Hippocampal formation (tissue), 2 donors: ENCODE measurements at regions not wholly inside any gene's neighbourhood (a gene's known extent, or its start where the extent isn't known, plus 50 kb on each side); places are given as distances from the start of the nearest gene placed in this dataset.

Source experiments
- DNase-seq, 2 donors: peaks; one replicate each; lab custom pipeline; 2025; lab: John Stamatoyannopoulos, UW

DNA sequence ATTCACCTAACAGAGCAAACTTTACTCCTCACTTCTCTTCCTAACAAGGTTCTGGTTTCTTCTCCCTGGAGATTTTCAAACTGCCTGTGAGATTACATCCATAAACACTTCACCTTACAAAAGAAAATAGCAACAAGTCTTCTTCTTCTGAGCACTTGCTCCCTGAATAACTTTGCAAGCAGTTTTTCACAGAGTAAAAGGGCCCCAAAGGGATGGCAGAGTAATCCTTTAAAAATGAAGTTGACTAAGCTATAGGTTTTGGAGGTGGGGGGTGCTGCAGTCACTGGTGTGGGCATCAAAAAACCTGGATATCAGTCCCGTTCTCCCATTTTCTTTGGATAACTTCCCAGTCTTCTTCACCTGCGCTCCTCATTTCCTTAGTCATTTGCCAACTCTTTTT lies 484.9 kb downstream of the MIAT start:
- DNase-seq = no peak

DNA sequence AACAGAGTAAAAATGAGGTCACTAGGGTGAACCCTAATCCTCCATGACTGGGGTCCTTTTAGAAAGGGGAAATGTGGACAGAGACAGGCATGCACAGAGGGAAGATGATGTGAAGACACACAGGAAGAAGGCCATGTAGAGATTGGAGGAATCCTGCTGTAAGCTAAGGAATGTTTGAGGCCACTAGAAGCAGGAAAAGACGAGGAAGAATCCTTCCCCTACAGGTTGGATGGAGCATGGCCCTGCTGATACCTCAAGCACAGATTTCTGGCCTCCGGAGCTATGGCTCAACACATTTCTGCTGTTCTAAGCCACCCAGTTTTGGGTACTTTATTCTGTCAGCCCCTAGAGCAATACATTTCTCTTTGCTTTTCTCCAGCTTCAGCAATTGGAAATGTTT lies 486.9 kb downstream of the MIAT start:
- DNase-seq = no peak

DNA sequence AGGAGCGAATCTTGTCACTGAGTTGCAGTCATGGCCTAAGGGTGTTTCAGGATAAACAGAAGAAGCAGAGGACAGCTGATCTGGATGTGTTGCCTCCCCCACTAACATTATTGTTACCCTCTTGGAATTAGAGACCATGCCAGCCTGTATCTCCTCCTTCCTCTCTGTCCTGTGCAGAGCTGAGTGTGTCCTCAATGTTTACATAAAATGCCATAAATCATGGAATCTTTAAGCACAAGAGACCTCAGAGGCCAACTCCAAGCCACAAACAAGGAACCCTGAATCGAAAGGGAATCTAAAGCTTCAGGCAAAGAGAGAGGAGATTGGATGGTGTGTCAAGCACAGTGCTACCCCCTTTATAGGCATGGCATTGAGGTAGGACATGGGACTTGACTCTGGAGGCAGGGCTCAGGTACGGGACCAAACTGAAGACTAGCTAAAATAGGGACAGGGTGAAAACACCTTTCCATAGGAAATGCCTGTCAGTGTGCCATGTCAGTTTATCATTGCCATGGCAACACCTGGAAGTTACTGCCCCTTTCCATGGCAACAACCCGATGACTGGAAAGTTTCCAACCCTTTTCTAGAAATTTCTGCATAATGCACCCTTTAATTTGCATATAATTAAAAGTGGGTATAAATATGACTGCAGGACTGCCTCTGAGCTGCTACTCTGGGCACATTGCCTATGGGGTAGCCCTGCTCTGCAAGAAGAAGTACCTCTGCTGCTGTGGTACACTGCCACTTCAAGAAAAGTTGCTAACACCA lies 489.7 kb downstream of the MIAT start:
- no peak for DNase-seq

DNA sequence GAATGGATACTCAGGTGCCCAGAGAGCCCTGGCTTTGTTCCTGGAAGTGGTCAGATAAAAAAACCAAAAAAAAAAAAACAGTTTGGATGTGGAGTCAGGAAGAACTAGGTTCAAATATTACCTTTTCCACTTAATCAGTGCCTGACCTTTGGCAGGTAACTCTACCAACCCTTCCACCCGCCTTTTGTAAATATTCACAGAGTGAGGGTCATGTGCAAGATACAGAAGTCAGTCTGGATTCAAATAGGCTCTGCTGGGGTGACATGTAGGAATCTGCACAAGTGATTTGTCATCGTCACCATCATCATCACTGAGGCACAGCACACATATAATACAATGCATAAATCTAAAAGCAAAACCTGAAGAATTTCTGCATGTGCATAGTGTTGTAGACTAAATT lies 490.7 kb downstream of the MIAT start:
- DNase-seq = no peak

DNA sequence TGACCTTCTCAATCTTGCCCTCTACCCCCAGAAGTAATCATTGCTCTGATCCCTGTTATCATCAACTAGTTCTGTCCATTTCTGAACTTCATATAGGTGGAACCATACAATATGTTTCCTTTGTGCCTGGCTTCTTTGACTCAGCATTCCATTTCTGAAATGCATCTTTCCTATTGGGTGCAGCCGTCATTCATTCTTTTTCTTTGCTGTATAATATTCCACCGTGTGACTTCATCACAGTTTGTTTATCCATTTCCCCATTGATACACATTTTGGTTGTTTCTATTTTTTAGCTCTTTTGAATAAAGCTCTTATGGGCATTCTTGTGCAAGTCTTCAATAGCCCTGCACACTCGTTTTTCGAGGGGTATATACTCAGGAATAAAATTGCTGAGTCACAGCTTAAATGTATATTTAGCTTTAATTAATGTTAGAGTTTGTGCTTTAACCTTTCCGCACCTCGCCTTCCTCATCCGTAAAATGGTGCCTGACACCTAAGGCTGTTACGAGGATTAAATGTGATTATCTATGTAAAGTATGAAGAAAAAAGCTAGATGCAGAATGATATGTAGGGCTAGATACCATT lies 491.6 kb downstream of the MIAT start:
- DNase-seq = no peak

DNA sequence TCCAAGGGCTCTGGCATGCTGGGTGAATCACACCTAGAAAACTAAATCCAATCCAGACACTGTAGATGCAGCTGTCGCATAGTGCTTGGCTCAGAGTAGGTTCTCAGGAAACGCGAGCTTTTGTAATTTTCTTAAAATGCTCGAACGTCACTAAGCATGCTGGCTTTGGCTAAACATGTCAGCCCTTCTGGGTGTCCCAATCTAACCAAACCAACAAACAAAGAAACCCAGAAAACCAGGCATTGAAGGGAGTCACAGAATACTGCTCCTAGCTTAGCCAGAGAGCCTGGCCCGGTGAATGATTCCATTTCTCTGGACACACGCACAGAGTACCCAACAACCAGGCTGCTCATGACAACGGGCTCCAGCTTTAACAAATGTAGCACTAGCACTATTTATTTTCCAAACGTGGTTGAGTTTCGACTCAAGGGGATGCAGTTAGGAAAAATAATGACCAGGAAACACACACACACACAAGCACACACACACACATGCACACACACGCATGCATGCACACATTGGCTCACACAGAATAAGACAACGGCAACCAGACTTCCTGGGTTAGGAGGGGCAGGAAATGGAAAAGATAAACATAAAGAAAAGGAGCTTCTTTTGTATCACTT lies 492.6 kb downstream of the MIAT start:
- no peak for DNase-seq

DNA sequence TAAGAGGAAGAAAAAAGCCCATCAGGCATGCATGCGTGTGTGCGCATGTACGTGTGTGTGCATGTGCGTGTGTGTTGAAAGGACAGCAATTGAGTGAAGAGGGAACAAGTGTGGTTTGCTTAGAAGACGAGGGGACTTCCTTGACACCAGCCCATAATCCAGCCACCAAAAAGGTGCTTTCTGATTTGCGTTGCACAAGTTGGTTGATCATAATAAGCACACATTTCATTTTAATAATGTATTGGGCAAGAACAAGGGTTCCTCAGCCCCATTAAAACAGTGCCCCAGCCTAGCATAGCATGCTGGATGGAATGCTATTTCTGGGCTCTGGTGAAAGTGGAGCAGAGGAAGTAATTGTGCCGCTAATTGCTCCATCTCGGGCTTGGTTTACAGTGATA lies 493.2 kb downstream of the MIAT start:
- no peak for DNase-seq

DNA sequence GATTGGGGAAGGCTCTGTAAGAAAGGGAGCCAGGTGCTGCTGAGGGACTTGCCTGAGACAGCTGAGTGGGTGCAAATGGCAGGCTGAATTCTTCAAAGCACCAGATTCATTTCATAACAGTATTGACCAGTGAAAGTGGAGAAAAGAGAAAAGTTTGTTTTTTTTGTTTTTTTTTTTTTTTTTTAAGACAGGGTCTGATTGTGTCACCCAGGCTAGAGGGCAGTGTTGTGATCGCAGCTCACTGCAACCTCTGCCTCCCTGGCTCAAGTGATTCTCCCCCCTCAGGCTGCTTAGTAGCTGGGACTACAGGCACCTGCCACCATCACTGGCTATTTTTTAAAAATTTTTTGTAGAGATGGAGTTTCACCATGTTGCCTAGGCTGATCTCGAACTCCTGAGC lies 494.0 kb downstream of the MIAT start:
- DNase-seq = no peak

DNA sequence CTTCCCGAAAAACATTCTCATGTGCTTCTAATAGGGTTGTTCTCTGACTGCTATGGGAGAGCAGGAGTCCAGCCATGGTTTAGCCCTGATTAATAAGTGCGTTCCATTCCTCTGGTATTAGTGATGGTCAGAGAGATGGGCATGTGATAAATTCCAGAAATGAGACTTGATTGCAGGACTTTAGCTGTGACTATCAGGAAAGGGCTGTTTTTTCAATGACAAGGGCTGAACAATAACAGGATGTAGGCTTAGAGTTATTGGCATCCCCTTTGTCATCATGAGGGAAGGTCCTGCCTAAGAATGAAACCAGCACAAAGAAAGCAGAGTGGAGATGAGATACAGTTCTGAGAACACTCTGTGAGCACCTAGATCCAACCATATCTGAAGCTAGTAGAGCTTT lies 494.6 kb downstream of the MIAT start:
- no peak for DNase-seq

DNA sequence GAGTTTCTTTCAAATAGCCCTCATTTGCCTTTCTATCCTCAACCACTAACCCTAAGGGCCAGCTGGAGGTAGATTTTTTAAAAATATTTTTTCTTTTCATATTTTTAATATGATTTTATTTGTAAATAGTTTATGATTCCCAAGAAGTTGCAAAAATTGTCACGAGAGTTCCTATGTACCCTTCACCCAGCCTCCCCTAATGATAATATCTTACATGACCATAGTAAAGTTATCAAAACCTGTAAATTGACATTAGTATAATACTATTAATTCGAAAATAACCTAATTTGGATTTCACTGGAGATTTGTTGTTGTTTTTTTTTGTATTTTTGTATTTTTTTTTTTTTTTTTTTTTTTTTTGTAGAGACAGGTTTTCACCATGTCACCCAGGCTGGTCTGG lies 495.5 kb downstream of the MIAT start:
- no peak for DNase-seq

DNA sequence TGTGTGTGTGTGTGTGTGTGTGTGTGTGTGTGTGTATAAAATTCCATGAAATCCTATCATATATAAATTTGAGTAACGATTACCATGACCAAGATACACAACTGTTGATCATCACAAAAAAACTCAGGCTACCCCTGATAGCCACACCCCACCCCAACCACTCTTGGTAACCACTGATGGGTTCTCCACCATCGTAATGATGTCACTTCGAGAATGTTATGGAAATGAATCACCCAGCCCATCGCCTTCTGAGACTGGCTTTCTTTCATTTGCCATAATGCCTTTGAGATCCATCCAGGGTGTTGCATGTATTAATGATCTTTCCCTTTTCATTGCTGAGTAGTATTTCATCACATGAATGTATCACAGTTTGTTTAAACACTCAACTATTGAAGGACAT lies 496.0 kb downstream of the MIAT start:
- no peak for DNase-seq

DNA sequence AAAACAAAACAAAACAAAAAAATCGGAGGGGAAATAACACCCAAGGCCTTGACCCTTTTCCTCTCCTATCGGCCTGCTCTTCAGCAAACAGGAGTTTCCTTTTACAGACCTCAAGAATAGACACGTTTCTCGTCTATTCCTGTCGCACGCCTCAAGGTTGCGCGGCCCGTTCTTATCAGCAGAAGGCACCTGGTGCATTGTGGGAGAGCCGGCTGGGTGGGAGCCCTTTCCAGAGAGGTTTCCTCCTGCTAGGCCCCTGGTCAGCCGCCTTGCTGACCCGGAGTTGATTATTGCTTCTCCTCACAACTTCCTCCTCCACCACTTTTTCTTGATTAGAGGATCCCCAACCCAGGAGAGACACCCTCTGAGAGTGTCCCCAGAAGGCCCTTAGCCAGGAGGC lies 497.3 kb downstream of the MIAT start:
- no peak for DNase-seq

DNA sequence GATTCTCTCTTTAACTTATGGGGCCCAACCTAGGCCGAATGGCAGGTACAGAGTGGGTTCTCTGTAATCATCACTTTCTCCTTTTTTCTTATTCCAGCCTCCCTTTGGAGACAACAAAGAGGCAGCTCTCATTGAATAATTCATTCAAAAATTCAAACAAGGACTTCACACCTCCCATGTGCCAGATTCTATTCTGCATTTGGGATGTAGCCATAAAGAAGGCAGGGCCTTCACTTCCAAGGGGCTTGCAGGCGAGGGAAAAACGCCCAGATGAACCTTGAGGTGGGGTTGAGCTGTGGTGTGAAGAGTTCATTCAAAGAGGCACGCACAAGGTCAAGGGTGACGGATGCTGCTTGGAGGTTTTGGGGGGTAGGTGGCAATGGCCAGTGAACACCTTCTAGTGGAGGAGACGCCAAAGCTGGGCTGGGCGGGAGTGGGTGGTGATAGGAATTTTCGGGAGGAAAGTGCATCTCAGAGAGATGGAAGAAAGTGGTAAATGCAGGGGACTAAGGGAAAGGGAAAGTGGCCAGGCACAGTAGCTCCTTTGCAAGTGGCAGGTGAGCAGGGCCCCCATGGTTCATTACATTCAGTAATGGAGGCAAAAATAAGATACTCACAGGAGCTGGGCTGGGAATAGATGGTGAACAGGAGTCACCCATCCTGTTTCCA lies 499.6 kb downstream of the MIAT start:
- no peak for DNase-seq

DNA sequence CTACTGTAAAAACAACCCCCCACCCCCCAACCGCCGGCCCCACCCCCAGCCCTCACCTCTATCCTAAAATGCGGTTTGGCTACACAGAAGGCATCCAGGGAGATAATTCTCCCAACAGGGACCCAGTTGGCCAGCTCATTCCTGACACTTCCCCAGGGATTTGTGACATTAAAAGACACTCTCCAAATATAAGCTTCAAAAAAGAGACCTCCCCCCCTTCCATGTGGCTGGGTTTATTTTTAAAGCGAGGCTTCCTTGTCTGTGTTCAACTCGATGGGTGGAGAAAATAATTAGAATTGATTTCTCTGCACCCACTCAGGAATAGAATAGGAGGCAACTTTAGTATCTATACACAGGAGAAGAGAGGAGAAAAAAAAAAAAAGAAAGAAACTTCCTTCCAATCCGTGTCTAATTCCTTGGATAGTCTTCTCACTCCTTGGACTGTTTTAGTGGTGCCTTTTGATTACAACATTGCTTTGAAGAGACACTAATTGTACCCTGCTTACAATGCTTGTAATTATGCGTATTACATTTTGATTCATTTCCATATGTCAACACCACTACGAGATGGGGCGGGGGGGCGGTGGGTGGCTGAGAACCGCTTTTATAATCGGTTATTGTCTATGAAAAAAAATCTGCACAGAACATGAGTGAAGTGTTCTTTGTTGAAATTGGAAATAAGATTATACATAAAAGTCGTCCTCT lies 500.4 kb downstream of the MIAT start:
- no peak for DNase-seq

DNA sequence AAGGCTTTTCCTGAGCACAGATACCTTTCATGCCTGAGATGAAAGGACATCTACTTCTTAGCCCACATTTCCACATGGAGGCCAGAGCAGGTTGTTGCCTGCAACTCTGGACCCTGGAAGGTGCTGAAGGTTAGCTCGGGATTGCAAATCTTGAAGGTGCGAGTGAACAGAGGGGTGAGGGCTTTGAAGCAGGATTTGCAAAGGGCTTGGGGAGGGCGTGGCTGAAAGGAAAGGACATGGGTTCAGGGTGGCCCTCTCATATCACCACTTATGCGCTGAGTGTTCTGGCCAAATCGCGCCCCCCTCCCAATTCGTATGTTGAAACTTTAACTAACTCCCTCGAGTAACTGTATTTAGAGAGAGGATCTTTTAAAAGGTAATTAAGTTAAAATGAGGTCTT lies 501.6 kb downstream of the MIAT start:
- no peak for DNase-seq

DNA sequence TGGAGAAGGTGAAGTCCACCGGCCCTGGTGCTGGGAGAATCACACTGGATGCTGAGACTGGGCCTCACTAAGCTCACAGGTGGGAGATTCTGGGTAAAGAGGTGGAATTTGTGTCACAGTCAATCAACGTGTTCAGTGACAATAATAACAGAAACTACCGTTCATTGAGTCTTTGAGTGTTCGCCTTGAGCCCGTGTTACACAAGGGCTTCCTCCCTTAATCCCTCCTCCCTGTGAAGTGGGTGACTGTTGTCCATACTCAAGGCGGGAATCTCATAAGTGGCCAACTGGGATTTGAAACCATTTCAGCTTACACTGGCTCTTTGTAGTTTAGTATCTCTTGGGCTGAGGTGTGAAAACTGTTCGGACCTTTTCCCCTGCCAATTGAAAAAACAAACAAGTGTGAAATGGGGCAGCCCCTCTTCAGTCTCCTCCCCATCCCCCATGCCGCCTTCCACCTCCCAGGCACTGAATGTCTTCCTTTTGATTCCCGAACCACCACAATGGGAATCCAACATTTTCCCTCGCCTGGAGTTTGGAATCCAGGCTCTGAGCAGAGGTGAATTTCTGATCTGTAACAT lies 502.4 kb downstream of the MIAT start:
- DNase-seq = no peak

DNA sequence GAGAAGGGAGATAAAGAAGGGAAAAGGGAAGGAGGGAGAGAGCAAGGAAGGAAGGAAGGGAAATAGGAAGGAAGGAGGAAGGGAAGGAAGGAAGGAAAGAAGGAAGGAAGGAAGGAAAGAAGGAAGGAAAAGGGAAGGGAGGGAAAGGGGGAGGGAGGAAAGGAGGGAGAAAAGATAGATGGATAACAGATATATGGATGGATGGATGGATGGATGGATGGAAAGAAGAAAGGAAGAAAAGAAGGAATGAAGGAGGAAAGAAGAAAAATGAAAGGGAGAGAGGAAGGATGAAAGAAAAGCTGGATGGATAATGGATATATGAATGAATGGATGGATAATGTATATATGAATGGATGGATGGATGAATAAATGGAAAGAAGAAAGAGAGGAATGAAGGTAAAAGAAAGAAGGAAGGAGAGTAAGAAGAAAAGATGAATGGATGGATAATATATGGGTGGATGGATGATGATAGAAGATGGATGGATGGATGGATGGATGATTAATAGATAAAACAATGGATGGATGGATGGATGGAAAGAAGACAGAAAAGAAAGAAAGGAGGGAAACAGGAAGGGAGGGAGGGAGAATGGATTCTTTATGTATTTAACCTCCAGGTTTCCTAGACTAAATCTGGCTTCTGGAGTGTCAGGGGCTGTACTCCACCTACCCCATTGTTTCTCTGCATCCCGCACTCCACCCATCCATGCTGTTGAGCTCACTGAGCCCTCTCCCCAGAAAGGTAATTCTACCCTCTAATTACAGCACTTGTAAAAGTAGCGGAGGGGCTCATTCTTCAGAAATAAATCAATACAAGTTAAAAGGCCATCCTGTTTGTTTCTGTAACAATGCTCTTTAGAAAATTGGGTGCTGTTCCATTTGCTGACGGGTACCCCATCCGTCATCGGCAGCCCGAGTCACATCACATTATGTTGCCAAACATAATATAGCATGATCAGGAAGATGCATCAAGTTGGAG lies 506.1 kb downstream of the MIAT start:
- DNase-seq = no peak

DNA sequence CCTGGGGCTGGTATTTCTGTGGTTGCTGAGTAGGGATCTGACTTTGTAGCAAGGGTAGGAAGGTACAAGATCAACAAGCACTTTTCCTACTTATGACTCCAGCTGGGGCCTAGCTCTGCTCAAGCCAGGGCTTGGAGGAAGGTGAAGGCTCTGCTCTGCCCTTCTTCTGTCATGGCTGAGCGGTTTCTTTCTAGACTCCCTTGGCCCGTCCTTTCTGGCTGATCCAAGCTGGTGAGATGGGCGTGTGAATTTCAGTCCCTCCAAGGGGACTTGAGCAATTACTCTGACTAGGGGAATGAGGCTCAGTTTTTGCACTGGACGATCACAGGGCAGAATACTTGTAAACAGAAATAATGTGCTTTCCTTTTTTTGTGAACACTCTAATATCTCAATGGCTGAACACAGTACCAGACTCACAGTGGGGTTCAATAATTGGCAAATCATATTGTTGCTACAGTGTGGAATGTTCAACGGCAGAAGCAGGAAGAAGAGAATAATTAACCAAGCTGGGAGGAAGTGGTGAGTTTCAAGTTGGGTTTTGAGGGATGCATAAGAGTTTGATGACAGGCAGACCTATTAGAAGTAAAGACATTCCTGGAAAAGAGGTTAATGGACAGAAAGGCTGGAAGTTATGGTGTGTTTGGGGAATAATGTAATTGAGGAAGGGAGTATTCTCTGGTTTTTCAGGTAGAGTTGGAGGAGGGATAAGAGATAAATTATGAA lies 507.6 kb downstream of the MIAT start:
- no peak for DNase-seq

DNA sequence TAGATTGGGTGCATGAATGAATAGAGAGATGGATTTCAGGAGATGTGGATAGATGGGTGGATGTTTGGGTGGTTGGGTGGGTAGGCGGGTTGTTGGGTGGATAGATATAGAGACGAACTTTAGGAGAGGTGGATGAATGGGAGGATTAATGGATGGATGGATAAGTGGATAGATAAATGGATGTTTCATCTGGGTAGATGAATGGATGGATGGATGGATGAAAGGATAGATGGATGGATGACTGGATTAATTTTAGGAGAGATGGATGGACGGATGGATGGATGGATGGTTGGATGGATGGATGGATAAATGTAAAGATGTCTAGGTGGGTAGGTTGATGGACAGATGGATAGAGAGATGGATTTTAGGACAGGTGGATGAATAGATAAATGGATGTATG lies 511.3 kb downstream of the MIAT start:
- no peak for DNase-seq

DNA sequence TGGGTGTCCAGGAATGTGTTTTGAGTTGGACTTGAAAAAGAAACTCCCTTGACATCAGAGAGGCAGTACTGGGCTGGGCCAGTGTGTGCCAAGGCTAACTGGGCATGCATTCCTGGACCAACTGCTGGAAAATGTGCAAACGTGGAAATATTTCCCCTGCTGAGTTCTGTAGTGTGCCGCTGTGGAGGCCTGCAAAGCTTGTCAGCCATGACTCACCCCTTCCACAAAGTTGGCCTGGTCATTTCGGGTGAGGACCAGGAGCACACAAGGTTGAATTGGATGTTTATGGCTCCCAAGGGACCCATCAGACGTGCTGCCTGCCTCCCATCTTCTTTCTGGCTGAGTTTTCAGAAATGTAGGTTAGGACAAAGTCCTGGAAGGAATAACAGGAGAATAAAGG lies 513.1 kb downstream of the MIAT start:
- DNase-seq = no peak
